ENCODE measurements at regions not wholly inside any gene's neighbourhood (a gene's known extent, or its start where the extent isn't known, plus 50 kb on each side); places are given as distances from the start of the nearest gene placed in this dataset.

DNA sequence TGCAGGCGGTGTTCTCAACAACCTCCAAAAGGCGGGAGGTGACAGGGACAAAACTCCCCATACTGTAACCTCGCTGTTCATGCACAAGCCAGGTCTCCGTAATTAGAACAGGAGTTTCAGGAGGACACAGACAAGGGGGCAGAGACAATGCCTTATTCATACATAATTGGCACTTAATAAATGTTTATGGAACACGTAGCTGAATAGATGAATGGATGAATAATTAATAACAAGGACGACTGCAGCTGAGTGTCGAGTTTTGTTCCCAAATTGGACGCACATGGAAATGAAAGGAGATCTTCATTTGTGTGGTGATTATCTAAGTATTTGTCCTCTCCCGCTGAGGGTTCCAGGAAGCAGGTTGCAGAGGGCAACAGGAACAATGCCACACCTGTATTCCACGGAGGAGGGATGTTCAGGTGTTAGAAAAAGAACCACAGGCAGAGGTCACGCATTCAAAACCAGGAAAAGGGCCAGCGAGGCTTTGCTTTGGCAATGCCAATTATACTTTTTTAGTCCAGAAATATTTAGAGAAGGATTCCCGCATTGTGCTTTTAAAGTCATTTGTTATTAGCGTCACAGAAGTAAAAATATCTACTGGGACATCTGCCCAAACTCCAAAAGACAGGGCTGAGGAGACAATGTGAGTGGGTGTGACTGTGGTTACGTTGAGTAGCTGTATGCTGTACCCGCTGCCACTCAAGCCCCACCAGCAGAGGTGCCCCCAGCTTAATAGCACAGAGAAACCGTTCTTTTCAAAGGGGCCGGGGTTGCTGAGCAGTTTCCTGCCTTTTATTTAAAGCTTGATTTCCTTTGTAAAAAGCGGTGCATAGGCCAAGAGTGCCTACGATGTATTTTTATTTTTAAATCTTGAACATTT is 123.3 kb downstream of the PXDC1 start:
- H3K9me3 Mint-ChIP-seq (ENCODE audit: unreplicated experiment): no peaks in the 10 kb centered on the region
- TF ChIP-seq, protein P1, sequence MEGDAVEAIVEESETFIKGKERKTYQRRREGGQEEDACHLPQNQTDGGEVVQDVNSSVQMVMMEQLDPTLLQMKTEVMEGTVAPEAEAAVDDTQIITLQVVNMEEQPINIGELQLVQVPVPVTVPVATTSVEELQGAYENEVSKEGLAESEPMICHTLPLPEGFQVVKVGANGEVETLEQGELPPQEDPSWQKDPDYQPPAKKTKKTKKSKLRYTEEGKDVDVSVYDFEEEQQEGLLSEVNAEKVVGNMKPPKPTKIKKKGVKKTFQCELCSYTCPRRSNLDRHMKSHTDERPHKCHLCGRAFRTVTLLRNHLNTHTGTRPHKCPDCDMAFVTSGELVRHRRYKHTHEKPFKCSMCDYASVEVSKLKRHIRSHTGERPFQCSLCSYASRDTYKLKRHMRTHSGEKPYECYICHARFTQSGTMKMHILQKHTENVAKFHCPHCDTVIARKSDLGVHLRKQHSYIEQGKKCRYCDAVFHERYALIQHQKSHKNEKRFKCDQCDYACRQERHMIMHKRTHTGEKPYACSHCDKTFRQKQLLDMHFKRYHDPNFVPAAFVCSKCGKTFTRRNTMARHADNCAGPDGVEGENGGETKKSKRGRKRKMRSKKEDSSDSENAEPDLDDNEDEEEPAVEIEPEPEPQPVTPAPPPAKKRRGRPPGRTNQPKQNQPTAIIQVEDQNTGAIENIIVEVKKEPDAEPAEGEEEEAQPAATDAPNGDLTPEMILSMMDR (IDR thresholded peaks at IDR 0.05): no peak
- no peak for DNase-seq (ENCODE audit: extremely low spot score, unreplicated experiment)
- H3K36me3 Mint-ChIP-seq (ENCODE audit: unreplicated experiment): no peaks in the 10 kb centered on the region
- H3K27me3 Mint-ChIP-seq (ENCODE audit: unreplicated experiment): no peaks in the 10 kb centered on the region
- no peak overlapping the region for H3K27ac Mint-ChIP-seq (ENCODE audit: unreplicated experiment)
- H3K4me1 Mint-ChIP-seq (ENCODE audit: unreplicated experiment): peaks cover 18% of the 10 kb centered on the region
- no peak overlapping the region for H3K4me3 Mint-ChIP-seq (ENCODE audit: unreplicated experiment)

DNA sequence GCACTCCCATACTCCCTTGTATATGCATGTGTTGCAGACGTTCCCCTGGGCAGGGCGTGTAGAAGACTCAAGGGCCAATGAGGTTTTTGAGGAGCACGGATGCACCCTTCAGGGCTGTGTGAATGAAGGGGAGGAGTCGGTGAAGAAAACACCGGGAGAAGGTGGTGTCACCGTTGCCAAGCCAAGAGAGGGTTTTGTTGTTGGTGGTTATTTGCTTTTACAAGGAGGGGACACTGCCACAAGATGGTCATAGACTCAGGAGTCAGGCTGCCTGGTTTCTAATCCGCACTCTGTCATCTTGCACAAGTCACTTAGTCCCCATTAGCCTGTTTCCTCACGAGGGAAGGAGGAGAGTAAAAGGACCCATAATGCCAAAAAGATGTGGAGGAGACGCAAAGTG is 124.0 kb downstream of the PXDC1 start:
- H3K27me3 Mint-ChIP-seq (ENCODE audit: unreplicated experiment): no peaks in the 10 kb centered on the region

DNA sequence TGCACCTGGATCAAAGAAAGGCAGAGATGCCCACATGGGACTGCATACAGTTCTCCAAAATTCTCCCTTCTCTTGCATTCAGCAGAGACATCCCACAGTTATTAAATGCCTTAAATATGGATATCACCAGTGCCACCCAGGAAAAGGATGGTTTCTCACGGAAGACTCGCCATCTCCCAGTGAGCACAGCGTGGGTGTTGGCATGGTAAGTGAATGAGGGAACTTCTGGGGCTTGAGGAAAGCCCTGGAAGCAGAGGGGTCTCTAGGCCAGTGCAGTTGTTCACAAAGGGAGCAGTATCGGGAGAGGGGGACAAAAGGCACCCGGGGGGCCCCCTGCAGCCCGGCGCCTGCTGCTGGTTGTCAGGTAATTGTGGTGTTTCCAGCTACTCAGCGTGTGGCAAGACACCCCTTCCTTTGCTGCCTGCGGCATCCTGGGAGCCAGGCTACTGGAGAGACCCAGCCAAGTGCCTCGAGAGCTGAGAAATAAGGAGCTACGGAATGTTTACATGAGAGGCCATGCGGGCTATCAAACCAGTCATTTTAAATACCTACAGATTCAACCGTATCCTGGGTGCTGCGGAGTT is 125.4 kb downstream of the PXDC1 start:
- H3K9me3 Mint-ChIP-seq (ENCODE audit: unreplicated experiment): no peaks in the 10 kb centered on the region
- H3K27me3 Mint-ChIP-seq (ENCODE audit: unreplicated experiment): no peaks in the 10 kb centered on the region
- H3K27ac Mint-ChIP-seq (ENCODE audit: unreplicated experiment): no peak overlapping the region
- peaks cover 17% of the 10 kb centered on the region for H3K4me1 Mint-ChIP-seq (ENCODE audit: unreplicated experiment)
- H3K4me3 Mint-ChIP-seq (ENCODE audit: unreplicated experiment): no peak overlapping the region
- H3K36me3 Mint-ChIP-seq (ENCODE audit: unreplicated experiment): no peaks in the 10 kb centered on the region
- peak; percentile 77 for DNase-seq (ENCODE audit: extremely low spot score, unreplicated experiment)
- TF ChIP-seq, protein P1 (IDR thresholded peaks at IDR 0.05): no peak

More for the DNA sequence above, 124.0 kb downstream of the PXDC1 start:
- TF ChIP-seq, protein P1 (IDR thresholded peaks at IDR 0.05): no peak
- no peak overlapping the region for H3K4me3 Mint-ChIP-seq (ENCODE audit: unreplicated experiment)
- H3K9me3 Mint-ChIP-seq (ENCODE audit: unreplicated experiment): no peaks in the 10 kb centered on the region
- DNase-seq (ENCODE audit: extremely low spot score, unreplicated experiment): no peak
- no peak overlapping the region for H3K27ac Mint-ChIP-seq (ENCODE audit: unreplicated experiment)
- no peaks in the 10 kb centered on the region for H3K36me3 Mint-ChIP-seq (ENCODE audit: unreplicated experiment)
- peaks cover 18% of the 10 kb centered on the region for H3K4me1 Mint-ChIP-seq (ENCODE audit: unreplicated experiment)

DNA sequence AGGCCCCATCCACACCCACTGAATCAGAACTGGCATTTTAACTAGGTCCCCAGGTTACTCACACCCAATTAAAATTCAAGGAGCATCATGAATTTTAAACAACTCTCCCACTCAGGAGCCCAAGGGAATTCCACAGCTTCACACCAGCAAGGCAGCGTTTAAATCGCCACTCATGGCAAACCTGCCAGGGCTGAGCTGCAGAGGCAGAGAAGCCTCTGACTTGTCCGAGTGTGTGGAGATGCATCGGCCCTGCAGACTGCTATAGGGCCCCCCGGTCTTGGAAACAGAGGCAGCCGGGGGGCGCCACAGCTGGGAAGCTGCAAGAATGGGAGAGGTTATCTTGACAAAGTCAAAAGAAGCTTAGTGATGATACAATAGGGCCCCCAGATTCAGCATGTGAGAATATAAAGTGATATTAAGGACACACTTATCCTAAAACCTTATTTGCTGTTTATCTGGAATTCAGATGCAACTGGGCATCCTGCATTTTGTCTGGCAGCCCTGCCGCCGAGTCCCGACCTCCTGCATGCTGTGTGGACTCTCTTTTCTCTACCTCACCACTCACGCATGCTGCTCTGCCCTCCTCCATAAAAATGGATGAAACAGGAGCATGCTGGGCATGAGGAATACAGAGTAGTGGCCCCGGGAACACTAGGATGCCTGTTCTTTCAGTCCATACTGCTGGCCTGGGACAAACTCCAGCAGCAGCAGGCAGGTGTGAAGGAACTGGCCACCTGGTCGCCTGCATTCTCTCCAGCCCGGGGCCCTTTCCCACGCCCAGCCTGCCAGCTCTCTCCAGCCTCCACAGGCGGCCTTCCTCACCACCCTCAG is 126.1 kb downstream of the PXDC1 start:
- H3K4me1 Mint-ChIP-seq (ENCODE audit: unreplicated experiment): peaks cover 17% of the 10 kb centered on the region
- no peak overlapping the region for H3K4me3 Mint-ChIP-seq (ENCODE audit: unreplicated experiment)
- no peaks in the 10 kb centered on the region for H3K27me3 Mint-ChIP-seq (ENCODE audit: unreplicated experiment)
- peak; percentile 73 for DNase-seq (ENCODE audit: extremely low spot score, unreplicated experiment)
- peak overlapping the region; percentile 62 for H3K27ac Mint-ChIP-seq (ENCODE audit: unreplicated experiment)
- TF ChIP-seq, protein P1 (IDR thresholded peaks at IDR 0.05): no peak
- H3K36me3 Mint-ChIP-seq (ENCODE audit: unreplicated experiment): no peaks in the 10 kb centered on the region
- no peaks in the 10 kb centered on the region for H3K9me3 Mint-ChIP-seq (ENCODE audit: unreplicated experiment)
